ENCODE measurements at regions not wholly inside any gene's neighbourhood (a gene's known extent, or its start where the extent isn't known, plus 50 kb on each side); places are given as distances from the start of the nearest gene placed in this dataset.

DNA sequence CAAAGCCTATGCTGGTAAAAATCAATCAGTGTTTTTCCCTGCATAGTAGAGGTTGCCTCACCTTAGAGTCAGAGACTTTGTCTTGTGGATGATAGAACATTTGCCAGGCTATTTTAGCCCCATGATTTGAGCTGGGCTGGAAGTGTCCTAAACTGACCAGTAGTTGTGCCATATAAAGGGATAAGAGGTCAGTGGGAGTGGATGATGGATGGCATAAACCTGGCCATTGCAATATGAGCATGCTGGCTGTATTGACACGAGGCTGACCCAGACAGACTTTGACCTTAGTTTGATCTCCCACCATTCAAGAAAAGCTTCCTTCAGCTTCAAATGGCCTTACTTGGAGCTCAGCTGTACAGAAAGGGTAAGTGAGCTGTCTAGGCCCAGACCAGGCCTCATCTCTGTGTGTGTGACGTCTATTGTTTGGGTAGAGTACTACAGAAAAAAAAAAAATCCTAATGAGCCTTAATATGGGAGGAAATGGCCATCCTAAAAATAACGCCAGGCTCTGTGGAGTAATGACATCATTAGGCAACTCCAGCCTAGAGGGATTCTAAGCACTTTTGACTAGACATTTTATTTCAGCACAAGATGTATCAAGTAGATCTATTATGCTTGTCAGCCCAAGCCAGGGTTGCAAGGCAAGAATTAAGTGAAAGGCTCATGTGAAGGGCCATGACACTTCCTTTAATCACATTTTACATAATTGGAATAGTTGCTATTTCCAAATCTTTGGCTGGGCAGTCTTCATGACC is 51.3 kb upstream of the CADM1 start:
- DNase-seq (ENCODE audit: low read depth): no peak
